CD4-positive, alpha-beta T cell treated with Interferon alpha-2 for 1 hour (primary cell): ENCODE measurements at regions not wholly inside any gene's neighbourhood (a gene's known extent, or its start where the extent isn't known, plus 50 kb on each side); places are given as distances from the start of the nearest gene placed in this dataset.
"Not testable (repeated sequence)": the region's sequence is repeated elsewhere in the genome, so short reads cannot be mapped to it uniquely, and the experiment has no call there.

Source experiments
- DNase-seq, 2 donors: peaks; one replicate each; pipeline ENCODE4 v3.0.0-alpha.2; 2020 to 2022

DNA sequence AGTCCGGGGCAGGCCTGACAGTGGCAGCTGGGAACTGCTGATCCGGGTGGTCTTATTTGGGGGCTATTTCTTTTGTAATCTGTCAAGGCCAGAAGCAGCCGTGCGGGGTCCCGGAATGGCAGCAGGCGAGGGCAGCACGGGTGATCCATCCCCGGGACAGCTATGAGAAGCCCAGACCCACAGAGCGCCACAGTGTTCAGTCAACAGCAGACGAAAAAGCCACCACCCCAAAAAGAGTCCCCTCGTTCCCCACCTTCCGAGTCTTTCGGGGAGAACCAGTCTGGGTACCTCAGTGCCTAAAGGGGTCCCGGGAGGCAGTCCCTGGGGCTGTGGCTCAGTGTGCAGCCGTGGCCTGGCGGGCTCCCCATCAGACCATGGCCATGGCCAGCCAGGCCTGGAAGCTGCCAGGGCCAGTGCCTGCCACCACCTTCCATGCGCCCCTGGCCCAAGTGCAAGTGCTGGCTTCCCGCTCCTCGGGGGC lies 125.1 kb upstream of the KCTD7 start:
- DNase-seq: no peak

GRCh38 chr7:66504131-66504530 lies 124.5 kb upstream of the KCTD7 start:
- DNase-seq: no peak

GRCh38 chr7:66505009-66505408 lies 123.7 kb upstream of the KCTD7 start:
- DNase-seq: no peak

DNA sequence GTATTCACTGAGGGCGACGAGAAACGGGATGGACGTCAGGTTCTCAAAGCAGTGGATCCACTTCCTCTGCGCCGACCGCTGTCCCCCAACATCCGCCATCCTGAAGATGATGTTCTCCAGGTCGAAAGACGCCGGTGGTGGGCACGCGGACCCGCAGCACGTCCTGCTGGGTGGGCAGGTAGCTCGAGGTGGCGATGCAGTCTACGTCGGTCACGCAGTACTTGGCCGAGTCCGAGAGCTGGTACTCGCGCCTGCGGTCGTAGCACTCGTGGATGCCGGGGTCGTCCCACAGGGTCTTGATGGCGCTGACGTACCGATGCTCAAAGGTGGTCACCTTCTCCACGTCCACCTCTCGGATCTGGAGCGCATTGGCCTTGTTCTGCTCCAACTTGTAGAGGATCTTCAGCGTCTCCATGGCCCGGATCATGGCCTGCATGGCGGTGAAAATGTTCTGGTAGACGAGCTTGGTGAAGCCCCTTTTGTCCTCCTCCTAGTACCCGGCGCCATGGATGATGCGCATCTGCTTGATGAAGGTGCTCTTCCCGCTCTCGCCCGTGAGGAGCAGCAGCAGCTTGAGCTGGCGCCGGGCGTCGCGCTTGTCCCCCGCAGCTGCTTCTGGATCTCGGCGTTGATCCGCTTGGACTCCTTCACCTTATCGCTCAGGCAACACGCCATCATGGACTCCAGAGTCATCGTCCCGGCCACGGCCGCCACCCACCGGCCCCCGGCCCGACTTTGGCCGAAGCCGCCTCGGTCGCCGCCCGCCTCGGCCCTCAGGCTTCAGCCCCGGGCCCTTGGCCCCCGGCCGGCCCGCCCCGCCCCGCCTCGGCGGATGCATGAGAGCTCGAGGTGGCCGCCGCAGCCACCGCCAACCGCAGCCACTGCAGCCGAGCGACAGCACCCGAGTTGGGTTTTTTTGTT lies 122.9 kb upstream of the KCTD7 start:
- peak; percentile 26 to 49 for DNase-seq

DNA sequence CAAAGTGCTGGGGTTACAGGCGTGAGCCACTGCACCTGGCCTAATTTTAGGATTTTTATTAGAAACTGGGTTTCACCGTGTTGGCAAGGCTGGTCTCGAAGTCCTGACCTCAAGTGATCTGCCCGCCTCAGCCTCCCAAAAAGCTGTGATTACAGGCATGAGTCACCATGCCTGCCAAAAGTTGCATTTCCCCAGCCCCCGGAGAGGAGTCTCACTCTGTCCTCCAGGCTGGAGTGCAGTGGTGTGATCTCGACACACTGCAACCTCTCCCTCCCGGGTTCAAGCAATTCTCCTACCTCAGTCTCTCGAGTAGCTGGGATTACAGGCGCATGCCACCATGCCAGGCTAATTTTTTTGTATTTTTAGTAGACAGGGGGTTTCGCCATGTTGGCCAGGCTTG lies 122.0 kb upstream of the KCTD7 start:
- not testable (repeated sequence) for DNase-seq

GRCh38 chr7:66507764-66508296 lies 120.9 kb upstream of the KCTD7 start:
- DNase-seq: no peak

DNA sequence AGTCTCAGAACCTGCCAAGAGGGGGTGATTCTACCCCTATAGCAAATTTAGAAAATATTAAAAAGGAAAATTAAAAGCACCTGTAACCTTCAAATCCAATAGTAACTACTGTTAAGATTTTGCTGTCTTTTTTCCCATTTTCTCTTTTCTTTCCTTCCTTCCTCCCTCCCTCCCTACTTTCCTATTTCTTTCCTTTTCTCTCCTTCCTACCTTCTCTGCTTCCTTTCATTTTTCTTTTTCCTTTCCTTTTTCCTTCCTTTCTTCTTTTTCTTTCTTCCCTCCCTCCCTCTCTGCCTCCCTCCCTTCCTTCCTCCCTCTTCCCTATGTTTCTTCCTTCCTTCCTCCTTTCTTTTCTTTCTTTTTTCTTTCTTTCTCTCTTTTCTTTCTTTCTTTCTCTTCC lies 120.2 kb upstream of the KCTD7 start:
- DNase-seq: no peak

GRCh38 chr7:66514050-66514449 lies 114.6 kb upstream of the KCTD7 start:
- DNase-seq: no peak

DNA sequence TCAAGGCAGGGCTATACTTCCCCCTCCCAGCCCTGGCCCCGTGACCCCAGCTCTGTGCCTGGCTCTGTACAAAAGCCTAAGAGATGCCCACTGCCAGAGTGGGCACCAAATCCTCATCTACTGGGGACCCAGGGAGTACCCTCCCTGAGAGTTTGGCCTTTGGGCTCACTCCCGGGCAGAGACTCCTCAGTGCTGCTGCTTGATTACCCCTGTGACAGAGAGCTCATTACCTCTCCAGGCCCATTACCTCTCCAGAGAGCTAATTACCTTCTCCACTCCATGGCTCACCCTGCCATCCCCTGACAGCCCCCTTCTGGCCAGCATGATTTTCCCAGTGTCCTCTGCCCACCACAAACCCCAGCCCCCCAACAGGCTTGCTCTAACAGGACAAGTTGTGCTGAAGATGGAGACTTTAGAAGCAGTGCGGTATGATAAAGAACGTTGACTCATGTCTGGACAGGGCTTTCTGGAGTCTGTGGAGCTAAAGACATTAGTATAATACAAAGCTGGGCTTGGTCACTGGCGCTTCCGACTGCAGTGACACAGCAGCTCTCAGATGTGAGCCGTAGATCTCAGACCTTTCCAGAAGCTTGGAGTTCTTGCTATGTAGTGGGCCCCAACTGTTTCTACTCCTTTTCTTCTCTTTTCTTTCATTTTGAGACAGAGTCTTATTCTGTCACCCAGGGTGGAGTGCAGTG lies 111.3 kb upstream of the KCTD7 start:
- DNase-seq: no peak

DNA sequence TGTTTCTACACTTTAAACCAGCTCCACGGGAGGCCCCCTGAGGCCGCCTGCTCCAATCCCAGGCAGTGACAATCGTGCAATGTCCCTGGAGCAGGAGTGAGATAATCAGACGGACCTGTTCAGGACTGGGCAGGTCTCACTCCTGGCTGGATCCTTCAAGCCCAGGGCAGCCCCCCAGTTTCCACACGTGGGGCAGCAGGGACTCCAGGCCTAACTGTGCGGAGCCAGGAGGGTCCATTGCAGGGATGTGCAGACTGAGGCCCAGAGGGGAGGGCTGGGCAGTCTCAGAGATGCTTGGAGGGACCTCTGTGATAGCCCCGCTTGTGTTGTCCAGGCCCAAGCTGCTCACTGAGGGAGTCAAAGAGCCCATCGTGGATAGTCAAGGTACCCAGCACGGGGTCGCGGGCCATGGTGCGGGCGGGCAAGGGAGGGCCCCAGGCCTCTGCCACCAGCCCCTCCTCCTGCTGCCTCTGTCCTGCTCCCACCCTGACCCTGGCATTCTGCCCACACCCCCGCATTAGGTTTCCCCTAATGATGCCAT lies 110.5 kb upstream of the KCTD7 start:
- no peak for DNase-seq

DNA sequence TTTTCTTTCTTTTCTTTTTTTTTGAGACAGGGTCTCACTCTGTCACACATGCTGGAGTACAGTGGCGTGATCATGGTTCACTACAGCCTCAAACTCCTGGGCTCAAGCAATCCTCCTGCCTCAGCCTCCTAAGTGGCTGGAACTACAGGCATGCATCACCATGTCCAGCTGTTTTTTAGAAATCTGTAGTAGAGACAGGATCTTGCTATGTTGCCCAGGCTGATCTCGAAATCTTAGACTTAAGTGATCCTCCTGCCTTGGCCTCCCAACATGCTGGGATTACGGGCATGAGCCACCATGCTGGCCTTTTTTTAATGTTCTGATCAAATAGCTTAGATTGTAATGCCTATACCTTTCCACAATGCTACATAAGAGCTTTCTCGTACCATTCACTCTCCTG lies 107.0 kb upstream of the KCTD7 start:
- no peak for DNase-seq

- no peak for DNase-seq
These were observed 106.2 kb upstream of the KCTD7 start for GRCh38 chr7:66522518-66522917.

DNA sequence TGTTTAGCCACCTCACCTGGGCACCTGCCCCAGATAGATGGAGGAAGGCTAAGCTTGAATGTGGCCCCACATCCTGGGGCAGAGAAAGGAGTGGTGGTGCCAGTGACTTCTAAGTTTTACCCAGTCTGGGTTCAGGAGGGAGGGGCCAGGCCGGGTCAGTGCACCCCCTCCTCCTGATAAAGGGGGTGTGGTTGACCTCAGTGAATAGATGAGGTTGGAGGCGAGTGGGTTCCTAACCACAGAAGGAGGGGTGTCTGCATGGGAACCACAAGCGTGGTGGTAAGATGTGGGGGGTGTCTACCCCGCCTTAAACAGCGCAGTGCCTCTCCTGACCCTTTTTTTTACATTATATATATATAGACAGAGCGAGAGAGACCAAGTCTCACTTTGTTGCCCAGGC lies 105.3 kb upstream of the KCTD7 start:
- DNase-seq: no peak

DNA sequence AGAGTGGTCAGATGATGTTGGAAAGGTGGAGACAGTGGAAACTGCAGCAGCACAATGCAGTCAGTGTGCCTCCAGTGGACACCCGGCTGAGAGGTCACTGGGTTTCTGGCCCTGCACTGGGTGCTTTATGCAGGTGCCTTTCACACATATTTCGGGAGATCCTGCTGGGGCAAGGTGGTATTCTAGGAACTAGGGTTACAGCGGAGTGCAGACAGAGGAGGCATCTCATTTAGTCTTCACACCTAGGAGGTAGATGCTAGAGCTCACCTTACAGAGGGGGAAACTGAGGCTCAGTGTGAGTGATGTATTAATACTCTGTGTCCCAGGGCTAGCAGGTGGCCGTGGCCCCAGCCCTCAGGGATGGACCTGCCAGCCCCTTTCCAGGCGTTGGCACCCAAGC lies 103.9 kb upstream of the KCTD7 start:
- no peak for DNase-seq

GRCh38 chr7:66526782-66527181 lies 101.9 kb upstream of the KCTD7 start:
- not testable (repeated sequence) for DNase-seq

DNA sequence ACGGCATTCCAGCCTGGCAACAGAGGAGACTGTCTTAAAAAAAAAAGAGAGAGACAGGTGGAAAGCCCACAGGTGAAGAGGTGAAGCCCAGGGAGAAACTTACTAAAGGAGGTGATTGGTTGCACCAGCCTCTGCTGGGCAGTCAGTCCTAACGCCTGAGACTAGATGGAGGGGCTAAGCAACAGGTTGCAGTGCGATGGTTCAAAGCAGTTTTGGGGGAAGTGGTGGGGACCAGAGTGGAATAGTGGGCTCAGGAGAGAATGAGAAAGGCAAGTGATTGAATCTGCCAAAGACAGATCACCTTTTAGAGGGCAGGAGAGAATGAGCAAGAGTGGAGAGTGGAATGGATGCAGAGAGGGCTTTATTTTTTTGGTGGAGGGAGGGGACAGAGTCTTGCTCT lies 100.0 kb upstream of the KCTD7 start:
- no peak for DNase-seq

DNA sequence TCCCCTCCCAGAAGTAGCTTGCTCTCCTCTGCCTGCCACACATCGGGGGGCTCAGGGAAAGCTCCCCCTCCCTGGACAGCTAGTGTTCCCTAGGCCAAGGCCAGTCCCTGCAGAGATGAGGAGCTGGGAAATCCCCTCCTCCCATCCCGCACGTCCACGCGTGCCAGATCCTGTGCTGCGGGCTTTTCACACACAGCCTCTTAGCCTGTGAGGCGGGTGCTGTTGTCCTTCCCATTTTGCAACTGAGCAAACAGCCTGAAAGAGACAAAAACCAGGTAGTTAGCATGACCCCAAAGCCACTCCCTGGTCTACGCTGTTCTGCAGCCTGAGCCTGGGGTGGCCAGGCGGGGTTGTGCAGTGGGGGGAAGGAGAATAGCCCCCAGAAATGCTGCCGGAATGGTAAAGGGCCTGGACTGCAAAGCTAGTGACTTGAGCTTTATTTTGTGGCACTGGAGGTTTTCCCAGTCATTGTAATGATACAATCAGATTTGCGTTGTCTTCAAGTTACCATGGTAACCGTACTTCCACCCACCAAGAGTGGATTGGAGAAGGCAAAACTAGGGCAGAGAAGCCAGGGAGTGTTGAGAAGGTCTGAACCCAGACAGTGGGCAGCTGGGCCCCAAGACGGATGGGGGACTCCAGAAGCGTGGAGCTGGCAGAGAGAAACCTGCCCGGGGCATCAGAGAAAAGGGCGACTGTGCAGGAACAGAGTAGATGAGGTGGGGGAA lies 98.6 kb upstream of the KCTD7 start:
- no peak for DNase-seq

DNA sequence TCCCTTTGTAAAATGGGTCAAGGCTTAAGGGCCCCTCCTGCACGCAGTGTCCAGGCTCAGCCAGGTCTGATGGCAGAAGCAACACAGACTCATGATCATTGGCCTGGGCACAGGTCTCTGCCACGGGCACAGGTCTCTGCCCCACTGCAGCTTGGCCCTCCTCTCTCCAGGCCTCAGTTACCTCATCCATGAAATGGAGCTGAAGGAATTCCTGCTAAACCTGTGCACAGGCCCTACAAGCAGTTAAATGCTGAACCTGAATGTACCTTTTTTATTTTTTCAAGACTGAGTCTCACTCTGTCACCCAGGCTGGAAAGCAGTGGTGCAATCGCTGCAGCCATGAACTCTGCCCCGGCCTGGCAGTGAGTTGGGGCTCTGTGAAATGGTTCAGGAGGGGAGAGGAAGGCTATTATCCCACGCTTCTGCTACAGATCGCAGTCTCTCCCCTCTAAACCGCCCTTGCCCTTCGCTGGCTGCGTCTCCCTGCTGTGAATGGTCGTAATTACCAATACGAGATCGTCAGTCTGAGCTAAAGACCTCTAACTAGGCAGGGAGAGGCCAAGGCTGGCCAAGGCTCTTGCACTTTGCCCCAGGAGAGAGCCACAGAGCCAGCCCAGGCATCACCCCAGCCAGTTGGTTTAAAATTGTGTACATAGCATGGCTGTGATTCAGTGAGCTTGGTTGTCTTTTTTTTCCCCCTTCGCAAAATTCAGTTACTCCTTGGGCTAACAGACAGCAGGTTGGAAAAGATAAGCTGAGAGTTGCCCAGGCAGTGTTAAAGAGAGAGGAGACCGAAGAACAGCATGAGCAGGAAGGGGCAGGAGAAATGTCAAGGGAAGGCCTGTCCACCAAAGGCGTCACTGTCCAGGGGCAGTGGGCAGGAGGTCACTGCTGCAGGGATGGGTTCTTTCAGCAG lies 93.0 kb upstream of the KCTD7 start:
- no peak for DNase-seq

- no peak for DNase-seq
These were observed 91.3 kb upstream of the KCTD7 start for GRCh38 chr7:66537380-66537779.

DNA sequence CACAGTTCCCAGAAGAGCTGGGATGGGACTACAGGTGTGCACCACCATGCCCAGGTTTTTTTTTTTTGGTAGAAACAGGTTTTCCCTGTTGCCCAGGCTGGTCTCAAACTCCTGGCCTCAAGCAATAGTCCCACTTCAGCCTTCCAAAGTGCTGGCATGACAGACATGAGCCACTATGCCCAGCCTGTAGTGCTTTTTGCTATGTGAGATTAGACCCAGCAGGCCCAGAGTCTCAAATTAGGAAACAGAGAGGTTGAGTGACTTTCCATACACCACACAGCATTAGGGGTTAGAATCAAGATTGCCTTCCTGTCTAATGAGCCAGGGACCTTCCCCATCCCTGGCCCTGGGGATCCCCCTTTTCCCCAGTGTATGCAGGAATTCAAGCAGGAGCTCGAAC lies 90.8 kb upstream of the KCTD7 start:
- DNase-seq: no peak

- DNase-seq: no peak
These were observed 89.4 kb upstream of the KCTD7 start for GRCh38 chr7:66539264-66539623.

GRCh38 chr7:66539902-66540375 lies 88.7 kb upstream of the KCTD7 start:
- DNase-seq: no peak
